K562 (cell line): ENCODE measurements at regions not wholly inside any gene's neighbourhood (a gene's known extent, or its start where the extent isn't known, plus 50 kb on each side); places are given as distances from the start of the nearest gene placed in this dataset.

ENCODE experiments used
- CTCF ChIP-seq, 3 experiments: IDR thresholded peaks in 2 of 3; conservative IDR thresholded peaks in 1 of 3; 2 replicates each; pipeline ENCODE4 v1.5.1; 2011 to 2012; ENCODE audit warnings: low read length in 3 of 3, mild to moderate bottlenecking in 3 of 3, control low read depth in 2 of 3, improper control_type of control experiment in 1 of 3, inconsistent platforms in 1 of 3, low read depth in 1 of 3, mixed read lengths in 1 of 3, moderate library complexity in 1 of 3; ENCODE audit not compliant: insufficient read depth in 2 of 3
- DMBX1 ChIP-seq: fragments of 250-450 bp; sonication (Bioruptor Pico); IDR thresholded peaks from 2 replicates; pipeline ENCODE4 v1.8.0; 2022; ENCODE audit warnings: inconsistent platforms, mild to moderate bottlenecking, moderate library complexity, borderline replicate concordance
- EZH2 ChIP-seq: IDR thresholded peaks from 2 replicates; pipeline ENCODE4 v1.6.1; 2012; ENCODE audit warnings: low read depth, mild to moderate bottlenecking, inconsistent platforms, low read length, borderline replicate concordance
- MXI1 ChIP-seq: IDR thresholded peaks from 2 replicates; pipeline ENCODE4 v1.6.1; 2011; ENCODE audit warnings: low read depth, mild to moderate bottlenecking, improper control_type of control experiment, low read length
- NUFIP1 ChIP-seq: fragments of 450-650 bp; IDR thresholded peaks from 2 replicates; pipeline ENCODE4 v1.6.1; 2018; ENCODE audit not compliant: partially characterized antibody
- PCBP1 ChIP-seq: fragments of 200-400 bp; formaldehyde crosslinking; IDR thresholded peaks from 2 replicates; pipeline ENCODE4 v1.6.1; 2018; ENCODE audit warnings: mild to moderate bottlenecking, low read depth, low read length; ENCODE audit not compliant: poor library complexity, severe bottlenecking
- SETDB1 ChIP-seq: IDR thresholded peaks from one replicate; pipeline ENCODE4 v1.6.1; 2012; ENCODE audit warnings: low read length, control low read depth, inconsistent platforms
- TEAD1 ChIP-seq, 2 experiments: fragments of 450-650 bp in 1 of 2; sonication (generic) in 1 of 2; formaldehyde crosslinking; IDR thresholded peaks; 2 replicates each; pipeline versions ENCODE4 v1.4.0 to v1.8.0; 2020 to 2022; ENCODE audit warnings: mild to moderate bottlenecking in 2 of 2, missing genetic modification reagents in 1 of 2
- ZNF274 ChIP-seq: IDR thresholded peaks from 2 replicates; pipeline ENCODE4 v1.6.1; 2011; ENCODE audit warnings: low read depth, mild to moderate bottlenecking, low read length, moderate library complexity, borderline replicate concordance

- no peak for TF ChIP-seq PCBP1
- TF ChIP-seq SETDB1 = no peak
- no peak for TF ChIP-seq DMBX1
- TF ChIP-seq TEAD1 (CRISPR knock-in tag; IDR thresholded peaks at IDR 0.05) = no peak
- no peak for TF ChIP-seq EZH2
- no peak for TF ChIP-seq NUFIP1
- no peak for TF ChIP-seq MXI1
- TF ChIP-seq ZNF274 = no peak
- TF ChIP-seq CTCF (IDR thresholded peaks at IDR 0.05 in 2 of 3, conservative IDR thresholded peaks at IDR 0.05 in 1 of 3; ENCODE audit: insufficient read depth in 2 of 3, low read depth in 1 of 3, low read length in 3 of 3) = no peak
Observed at GRCh38 chr4:176533159-176533558, 213.4 kb downstream of the SPCS3 start.
